Kidney tubule cell (primary cell): ENCODE measurements at regions not wholly inside any gene's neighbourhood (a gene's known extent, or its start where the extent isn't known, plus 50 kb on each side); places are given as distances from the start of the nearest gene placed in this dataset.

ENCODE experiments used
- DNase-seq: peaks from one replicate; pipeline ENCODE4 v3.0.0-alpha.2; 2018; ENCODE audit warnings: low spot score

DNA sequence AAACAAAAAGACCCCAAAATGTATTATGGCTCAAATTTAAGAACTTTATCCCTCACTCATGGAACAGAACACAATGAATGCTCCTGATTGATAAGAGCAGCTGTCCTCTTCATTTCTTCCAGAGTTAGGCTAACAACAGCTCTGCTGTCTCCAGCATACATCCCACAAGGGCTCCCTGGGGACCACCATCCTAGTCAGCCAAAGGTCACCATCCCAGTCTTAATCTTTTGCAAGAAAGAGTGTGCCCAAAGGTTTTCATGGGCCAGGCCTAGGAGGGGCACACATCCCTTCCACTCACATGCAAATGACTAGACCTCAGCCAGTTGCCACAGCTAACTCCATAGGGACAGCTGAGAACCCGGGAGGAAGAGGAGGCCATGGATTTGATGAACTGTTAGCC is 555.3 kb downstream of the BUD13 start:
- no peak for DNase-seq

DNA sequence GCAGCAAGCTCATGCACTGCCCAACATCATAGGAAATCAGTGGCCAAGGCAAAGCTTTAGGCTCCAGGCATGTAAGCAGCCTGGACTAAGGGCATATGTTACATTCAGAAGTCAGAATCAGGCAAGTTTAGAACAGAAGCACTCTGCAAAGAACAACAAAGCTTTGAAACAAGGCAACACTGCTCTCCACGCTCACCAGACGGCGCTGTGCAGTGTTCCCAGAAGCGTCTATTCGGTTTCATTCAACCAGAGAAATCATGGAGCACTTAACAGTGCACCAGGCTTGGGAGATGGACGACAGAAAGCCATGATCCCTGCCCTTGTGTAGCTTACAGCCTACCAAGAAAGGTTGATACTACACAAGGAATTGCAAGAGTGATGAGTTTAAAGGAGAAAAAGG is 555.8 kb downstream of the BUD13 start:
- peak; percentile 29 for DNase-seq

DNA sequence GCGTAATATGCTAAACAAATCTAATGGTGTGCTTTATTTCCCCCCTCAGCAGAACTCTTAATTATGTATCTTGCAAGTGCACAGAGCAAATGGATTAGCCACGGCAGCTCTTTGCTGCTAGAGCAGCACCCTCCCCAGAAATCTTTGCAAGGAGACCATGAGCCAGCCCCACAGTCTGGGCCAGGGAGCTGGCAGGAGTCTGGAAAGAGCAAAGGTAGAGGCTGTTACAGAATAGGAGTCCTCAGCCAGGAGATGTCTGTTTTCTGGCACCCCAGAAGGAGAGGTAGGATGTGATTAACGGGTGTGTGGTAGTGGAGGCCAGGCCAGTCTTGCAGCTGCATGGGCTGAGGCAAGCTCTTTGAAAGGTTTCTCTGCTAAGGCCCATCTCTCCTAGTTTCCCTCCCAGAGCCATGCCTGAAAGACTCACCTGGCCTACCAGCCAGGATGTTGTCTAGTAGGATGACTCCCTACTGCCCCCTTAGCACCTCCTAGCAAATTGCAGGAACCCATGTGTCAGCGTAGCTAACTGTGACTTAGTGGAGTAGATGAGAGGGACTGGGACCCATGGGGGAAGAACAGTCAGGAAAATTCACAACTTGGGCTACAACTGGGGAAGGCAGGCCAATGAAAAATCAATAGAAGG is 557.2 kb downstream of the BUD13 start:
- peak; percentile 33 for DNase-seq

DNA sequence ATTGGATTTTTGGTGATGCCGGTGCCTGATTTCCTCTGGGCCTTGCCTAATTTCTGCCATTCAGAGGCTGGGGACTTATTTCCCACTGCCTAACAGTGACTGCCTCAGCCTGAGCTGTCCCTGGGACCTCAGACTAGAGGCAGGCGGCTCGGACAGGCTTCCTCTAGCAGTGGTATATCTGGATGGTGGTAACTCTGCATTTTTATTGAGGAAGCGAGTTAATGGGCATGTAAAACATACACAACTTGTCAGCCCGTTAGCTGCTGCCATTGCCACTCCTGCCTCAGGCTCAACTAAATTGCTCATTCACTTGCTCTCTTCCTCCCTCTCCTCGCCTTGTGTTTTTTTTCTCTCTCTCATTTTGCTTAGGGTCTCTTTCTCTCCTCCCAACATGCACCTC is 561.6 kb downstream of the BUD13 start:
- DNase-seq: no peak

DNA sequence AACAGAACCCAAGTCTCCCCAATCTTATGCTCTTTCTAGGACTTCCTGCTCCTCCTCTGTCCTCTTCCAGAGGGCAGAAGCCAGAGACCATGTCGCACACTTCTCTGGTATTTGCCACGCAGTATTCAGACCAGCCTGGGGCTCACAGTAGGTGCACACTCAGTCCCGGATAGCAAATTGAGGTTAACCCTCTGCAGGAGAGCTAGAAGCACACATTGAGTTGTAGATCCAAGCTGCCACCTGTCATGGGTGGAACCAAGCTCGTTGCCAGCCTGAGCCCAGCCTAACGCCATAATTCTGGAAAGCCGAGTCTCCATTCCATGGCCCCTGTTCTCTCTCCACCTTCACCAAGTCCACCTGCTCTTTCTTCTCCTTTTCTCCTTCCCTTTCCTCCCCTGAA is 562.1 kb downstream of the BUD13 start:
- no peak for DNase-seq

DNA sequence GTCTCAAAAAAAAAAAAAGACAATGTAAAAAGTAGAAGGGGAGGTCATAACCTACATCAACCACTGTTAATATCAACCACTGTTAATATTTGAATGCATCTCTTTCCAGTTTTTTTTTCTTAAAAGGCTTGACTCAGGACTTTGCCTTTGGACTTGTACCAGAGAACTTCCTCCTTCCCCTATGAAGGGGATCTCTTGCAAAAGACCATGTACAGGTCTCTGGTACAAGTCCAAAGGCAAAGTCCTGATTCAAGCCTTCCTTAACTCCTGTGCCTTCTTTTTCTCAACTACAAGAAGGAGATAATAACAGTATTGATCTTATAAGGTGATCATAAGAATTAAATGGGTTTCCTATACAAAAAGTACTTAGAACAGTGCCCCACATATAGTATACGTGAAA is 563.5 kb downstream of the BUD13 start:
- DNase-seq: no peak

DNA sequence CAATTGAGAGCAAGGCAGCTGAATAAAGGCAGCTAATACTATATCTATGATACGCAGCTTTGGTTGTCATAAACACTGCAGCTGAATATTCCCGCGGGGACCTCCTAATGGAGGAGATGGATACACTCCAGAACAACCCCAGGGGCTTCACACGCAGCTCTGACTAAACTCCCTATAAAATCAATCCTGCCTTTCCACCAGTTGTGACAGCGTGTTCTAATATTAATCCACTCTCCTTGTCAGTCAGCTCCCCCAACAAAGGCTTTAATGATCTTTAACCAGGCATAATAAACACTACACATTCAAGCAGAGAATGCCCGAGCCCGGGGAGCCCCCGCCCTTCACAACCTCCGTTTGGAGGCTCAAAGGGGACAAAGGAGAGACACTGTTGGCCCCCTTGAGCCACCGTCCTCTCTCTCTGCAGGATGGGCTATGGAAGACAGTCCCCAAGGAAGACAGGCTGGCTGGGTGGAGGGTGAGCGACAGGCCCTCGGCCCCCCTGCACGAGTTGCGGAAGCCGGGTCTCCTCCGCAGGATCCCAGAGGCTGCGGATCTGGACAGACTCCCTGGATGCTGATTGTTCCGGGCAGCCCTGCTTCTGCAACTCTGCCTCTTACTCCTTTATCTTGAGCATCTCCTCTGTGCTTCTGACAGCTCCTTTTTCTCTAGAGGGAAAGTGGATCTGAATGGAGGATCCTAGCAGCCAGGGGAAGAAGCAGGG is 565.2 kb downstream of the BUD13 start:
- no peak for DNase-seq

DNA sequence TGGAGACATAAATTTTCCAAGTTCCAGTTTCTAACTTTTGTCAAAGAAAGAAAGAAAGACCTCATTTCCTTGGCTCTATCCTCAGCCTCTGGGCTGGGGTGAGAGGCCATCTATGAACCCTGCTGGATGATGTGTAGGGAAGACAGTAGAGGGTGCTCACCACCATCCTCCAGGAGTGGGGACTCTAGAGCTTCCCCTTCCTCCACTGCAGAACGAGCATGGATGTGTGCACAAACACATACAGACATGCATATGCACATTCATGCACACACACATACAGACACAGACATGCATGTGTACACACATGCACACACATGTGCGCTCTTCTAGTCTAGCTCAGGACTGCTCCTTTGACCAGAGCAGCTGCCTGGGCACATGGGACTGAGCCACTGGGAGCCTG is 565.8 kb downstream of the BUD13 start:
- no peak for DNase-seq

DNA sequence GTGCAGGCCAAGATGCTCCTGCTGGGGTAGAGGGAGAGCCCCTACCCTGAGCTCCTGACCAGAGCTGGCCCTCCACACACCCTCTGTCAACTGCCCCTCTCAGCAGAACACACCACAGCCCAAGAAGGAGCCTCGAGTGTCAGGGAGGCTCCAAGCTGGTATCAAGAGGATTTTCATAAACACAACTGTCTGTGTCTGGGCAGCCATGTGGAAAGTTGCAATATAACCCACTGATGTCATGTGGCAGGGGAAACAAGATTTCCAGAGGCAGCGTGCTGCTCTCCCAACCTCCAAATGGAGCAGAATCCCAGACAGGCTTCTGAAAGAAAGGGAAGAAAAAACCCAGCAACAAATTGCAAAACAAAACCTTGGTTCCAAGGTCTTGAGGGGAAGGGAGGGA is 569.9 kb downstream of the BUD13 start:
- no peak for DNase-seq

DNA sequence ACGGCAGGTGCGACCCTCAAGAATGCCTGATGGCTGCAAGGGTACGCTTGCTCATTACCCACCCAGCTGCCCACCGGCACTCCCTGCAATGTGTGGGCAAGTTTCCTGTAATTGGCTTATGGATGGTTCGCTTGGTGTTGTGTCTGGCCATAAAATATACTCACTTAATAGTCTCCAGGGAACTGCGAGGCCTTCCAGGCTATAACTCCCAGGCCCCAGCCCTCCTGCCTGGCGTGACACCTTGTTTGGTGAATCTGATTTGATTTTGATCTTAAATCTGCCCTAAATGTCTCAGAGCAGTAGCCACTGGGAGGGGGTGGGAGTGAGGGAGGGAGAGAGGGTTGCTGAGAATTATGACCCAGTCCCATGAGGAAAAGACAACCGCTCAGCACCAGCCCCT is 572.2 kb downstream of the BUD13 start:
- no peak for DNase-seq

DNA sequence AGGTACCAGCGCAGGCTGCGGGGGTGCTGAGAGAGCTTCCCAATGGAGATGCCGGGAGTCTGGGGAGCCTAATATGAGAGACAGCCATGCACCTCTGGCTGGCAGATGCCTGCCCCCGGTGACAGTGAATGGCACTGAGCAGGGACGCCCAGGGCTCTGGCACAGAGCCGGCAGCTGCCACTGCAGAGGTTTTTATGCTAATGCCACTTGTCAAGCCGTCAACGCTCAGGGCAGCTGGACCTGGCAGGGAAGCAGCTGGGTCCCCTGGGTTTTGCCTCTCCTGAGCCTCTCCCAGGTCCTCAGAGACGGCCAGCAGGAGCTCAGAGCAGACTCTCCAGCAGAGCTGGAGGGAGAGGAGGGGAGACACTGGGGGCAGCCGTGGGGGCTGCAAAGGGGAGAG is 573.6 kb downstream of the BUD13 start:
- no peak for DNase-seq

DNA sequence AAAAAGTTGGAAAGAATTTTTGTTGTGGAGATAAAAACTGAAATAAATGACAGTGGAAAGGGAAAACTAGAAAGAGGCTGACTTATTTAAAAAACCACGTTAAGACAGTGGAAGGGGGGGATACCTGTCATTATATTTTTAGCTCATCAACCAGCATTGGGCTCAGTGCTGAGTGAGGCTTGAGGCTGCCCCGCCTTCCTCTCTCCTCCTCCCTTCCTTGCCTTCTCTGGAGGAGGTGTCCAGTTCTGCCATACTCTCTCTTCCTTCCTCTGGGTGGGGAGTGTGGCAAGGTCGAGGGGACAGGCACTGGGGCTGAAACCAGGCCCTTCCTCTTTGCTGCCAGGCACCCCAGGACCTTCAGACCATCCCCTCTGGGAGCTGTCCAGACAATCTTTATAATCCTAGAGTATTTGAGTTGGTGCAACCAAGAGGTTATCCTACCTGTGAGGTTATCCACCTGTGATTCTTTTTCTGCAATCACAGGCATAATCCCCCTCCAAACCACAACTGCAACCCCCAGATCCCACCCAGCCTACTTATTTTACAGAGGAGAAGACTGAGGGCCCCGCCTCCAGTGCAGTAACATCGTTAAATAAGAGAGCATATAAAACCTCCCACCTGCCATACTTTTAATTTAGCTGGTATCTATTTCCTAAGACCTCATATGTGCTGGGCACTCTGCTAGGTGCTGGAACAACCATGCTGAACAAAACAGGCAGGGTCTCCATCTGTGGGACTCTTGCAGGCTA is 578.5 kb downstream of the BUD13 start:
- DNase-seq: peak; percentile 38

DNA sequence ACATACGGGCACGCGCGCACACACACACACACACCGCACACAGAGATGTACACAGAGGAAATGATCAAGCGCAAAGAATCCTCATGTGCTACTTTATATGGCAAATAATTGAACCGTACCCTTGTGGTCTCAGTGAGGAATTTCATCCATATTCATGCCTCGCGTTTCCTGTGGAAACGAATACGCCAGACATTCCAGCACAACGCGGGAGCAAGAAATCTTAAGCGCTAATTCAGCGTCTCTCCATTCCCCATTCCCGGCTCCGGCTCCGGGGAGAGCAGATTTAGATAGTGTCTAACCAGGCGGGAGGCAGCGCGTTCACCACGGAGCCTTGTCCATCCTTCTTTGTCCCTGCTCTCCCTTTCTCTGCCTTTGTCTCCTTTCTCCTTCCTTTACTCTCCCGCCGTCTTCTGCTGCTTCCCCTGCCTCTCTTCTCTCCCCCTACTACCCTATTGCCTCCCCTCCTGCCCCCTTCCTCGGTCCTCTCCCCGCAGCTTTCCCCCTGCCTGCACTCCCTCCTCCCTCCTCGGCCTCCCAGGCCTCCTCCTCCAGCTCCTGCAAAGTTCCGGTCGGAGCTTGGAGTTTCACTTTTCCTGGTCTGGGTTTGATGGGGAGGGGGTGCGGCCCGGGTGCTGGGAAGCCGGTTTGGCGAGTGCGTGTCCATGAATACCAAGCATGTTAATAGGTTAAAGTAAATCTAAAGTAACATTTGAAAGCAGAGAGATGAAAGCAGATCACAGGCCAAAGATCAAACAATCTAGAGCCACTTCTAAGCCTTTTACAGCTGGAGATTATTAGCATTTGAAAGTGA is 579.3 kb downstream of the BUD13 start:
- DNase-seq: peak; percentile 91

DNA sequence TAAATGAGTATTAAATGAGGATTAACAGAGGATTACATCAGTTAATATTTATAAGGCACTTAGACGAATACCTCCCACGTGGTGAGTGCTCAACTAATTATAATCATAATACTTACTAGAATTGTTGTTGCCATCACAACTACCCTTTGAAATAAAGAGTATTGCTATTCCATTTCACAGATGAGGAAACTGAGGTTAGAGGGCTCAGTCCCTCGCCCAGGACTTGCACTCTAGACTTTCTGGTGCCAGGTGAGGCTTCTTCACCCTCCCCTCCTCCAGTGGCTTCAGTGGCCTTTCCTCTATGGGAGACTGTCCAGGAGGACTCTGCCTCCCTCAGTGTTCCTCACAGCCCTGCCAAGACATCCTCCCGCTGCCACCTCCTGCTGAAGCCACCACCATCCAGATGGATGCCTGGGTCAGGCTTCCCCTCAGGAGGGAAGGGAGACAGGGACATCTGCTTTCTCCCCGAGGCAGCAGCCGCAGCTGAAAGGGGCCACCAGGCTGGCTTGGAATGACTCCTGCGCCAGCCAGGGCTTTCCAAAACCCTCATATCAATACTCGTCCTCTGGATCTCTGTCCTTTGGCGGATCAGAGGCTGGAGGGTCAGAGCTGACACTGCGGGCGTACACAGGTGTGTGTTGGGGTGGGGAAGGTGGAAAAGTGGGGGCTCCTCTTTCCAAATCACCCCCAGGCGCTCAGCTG is 580.1 kb downstream of the BUD13 start:
- DNase-seq: peak; percentile 22

DNA sequence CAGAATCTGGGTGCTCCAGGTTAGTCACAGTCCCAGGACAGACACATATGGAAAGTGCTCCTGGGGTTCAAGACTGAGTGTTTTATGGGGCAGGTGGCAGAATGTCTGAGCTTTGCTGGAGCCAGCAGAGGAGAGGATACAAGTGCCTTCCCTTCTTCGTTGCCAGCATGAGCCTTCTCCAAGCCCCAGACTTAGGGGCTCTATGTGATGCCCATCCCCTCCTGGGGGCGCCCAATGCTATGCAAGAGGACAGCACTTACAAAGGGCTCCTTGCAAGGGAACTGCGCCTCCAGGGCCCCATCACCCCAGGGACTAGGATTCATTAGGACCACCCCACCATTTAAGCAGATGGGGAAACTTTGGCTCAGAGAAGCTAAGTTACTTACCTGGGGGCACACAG is 581.9 kb downstream of the BUD13 start:
- no peak for DNase-seq

DNA sequence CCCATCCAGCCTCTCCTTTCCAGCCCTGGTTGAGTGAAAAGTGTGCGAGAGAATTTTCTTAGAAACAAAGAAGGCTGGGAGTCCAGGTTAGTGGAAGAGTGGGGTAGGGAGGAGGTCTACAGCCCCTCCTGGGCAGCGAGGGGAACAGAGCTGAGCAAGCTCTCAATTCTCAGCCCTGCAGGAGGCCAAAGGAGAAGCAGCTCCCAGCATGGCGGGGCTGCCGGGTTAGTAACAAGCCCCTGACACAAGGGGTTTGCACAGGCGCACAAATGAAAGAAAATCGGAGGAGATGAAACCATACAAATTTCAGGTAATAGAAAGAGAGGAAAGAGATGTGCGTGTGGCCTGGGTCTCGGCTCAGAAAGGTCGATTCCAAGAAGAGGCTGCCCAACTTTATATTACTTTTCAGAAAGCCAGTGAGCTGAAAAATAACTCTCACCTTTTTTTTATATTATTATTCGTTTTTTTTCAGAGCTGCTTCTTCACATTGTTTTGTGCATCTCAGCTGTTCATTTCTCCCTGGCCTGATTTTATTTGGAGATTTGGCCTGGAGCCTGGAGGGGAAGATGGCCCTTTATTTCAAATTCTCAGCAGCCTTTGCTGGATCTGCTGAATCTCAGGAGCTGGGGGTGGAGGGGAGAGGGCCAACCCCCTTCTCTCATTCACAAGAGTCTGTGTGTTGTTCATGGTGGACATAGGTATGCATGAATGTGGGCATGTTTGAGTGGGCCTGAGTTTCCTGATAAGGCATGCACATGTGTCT is 583.2 kb downstream of the BUD13 start:
- DNase-seq: no peak

DNA sequence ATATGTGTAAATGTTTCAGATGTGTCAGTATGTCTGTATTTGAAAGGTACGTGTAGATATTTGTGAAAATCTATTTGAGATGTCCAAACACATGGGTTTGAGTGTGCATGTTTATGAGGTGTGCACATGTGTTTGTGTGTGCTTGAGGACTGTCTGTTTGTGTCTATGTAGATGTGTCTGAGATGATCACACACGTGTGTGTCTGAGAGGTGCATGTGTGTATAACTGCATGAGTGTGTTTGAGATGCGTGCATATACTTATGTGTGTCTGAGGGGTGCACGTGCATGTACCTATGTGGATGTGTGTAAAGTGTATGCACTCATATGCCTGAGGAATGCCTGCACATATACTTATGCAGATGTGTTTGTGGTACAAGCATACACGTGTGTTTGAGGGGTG is 584.4 kb downstream of the BUD13 start:
- no peak for DNase-seq

DNA sequence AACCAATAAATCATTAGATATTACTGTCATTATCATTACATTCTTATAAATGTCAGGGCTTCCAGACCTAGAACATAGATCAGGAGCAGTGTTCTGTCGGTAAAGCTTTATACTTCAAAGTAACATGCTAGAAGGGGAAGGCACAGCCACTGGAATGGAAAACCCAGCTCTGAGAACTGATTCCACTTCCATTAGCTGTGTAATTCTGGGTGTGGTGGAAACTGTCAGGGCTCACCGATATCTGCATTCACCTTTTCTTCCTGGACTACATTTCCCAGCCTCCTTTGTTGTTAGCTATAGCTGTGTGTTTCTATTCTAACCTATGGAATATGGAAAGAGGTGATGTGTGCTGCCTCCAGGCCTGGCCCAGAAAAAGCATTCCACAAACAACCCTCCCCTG is 585.8 kb downstream of the BUD13 start:
- DNase-seq: no peak

DNA sequence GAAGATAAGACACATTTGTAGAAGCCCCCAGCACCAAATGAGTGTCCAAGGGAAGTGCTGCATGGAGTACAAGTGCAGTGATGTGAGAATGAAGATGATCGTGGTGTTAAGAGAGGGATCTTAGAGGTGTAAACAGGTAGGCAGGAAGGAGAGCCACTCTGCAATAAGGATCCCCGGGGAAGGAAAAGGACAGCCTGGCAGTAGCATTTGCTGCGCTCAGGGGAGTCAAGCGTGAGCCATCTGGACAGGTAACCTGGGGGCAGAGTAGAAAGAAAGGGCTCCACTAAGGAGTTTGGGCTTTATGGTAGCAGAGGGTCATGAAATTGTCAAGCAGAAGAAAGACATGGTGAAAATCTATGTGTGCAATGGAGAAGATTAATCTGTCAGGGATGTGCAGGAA is 587.2 kb downstream of the BUD13 start:
- DNase-seq: no peak

DNA sequence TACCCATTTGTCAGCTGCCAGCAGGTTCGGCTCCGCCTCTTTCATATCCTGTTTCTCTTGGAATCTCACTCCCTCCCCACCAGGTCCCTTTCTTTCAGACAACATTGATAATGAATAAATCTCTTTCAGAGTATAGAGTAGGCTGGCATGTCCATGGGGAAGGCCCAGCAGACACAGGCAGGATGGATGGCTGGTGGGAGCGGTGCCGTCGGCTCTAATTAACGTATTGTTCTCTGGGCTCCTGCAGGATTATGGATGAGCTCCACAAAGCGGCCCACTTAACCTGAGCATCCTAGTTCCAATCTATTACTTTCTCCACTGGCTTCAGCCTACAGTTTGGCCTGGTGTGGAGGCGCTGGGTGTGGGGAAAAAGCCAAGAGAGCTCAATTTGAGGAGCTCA is 588.0 kb downstream of the BUD13 start:
- no peak for DNase-seq

DNA sequence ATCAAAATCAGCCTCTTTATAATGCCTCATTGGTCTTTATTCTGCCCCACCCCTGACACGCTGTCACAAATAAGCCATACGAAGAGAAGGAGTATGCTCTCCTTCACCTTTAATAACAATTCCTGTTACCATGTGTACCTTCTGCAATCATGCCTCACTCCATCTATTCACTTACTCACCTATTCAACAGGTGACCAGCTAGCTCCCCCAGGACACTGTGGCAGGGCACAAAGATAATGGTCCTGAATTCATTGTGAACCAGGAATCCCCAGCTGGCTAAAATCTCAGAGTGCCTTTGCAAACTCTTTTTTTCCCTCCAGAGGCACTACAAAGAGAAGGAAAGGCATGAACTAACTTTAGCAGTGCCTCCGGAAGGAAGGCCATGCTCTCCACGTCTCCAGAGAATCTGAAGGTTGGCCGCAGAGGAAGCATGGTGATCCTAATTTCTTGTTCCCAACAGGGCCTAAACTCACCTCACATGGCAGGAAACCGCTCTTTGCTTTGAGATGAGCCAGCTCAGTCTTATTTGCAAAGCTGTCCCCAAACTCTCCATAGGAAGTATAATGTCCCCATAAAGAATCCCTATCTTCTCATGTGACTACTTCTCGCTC is 590.3 kb downstream of the BUD13 start:
- no peak for DNase-seq
